GM20000 (cell line): ENCODE measurements at regions not wholly inside any gene's neighbourhood (a gene's known extent, or its start where the extent isn't known, plus 50 kb on each side); places are given as distances from the start of the nearest gene placed in this dataset.

Source experiments
- DNase-seq: peaks from one replicate; pipeline ENCODE4 v3.0.0; 2012; ENCODE audit warnings: low spot score
- TF ChIP-seq, protein P1 (sequence below): IDR thresholded peaks from 2 replicates; pipeline ENCODE4 v1.5.1; 2012; ENCODE audit warnings: mild to moderate bottlenecking, control low read depth; ENCODE audit errors: extremely low read depth, missing control alignments

DNA sequence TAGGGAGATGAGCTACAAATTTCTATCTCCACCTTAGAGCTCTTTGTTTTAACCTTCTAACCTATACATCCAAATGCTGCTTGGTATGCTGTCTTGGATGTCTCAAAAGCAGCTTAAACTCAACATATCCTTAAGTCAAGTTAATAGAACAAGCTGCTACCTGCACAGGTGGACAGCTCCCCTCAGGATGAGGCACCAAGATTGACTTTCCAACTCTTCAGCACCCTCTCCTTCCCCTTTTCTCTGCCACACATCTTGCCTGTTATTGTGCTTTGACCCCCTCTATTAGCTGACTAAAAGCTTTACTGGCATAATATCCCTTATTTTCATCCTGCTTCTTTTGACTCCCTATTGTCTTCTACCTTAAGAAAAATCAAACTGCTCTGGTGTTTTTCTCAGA is 448.1 kb upstream of the MEX3C start:
- TF ChIP-seq, protein P1, sequence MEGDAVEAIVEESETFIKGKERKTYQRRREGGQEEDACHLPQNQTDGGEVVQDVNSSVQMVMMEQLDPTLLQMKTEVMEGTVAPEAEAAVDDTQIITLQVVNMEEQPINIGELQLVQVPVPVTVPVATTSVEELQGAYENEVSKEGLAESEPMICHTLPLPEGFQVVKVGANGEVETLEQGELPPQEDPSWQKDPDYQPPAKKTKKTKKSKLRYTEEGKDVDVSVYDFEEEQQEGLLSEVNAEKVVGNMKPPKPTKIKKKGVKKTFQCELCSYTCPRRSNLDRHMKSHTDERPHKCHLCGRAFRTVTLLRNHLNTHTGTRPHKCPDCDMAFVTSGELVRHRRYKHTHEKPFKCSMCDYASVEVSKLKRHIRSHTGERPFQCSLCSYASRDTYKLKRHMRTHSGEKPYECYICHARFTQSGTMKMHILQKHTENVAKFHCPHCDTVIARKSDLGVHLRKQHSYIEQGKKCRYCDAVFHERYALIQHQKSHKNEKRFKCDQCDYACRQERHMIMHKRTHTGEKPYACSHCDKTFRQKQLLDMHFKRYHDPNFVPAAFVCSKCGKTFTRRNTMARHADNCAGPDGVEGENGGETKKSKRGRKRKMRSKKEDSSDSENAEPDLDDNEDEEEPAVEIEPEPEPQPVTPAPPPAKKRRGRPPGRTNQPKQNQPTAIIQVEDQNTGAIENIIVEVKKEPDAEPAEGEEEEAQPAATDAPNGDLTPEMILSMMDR: no peak
- no peak for DNase-seq

DNA sequence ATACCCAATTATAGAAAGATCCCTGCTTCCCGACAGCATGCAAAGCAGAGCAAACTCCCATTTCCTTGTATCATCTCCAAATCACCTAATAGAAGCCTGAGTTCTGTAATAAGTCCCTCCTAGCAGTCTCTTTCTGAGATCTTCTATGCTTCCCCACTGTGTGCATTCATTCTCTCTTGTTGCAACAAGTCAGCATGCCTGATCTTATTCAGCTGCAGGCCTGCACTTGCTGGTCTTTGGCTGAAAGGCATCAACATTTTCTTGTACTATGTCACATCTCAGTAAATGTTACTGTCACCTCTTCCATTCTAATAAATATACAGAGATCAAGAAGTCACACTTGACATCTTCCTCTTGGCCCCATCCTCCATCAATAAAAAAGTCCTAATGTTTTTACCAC is 449.9 kb upstream of the MEX3C start:
- TF ChIP-seq, protein P1: no peak
- DNase-seq: no peak

DNA sequence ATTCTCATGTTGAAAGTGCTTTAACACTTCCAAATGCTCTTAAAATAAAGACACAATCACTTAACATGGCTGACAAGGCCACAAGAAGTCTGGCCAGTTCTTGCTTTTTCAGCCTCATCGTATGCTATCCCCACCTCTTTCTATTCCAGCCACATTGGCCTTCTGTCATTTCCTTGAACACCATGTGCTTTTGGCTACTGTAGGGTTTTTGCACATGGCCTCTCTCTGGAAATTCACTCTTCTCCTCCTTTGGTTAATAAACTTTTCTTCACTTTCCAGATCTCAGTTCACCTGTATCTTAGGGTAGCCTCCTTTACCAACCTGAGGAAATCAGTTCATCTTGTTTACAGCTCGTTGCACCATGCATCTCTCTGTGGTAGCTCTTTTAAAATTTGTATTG is 450.5 kb upstream of the MEX3C start:
- TF ChIP-seq, protein P1: no peak
- DNase-seq: no peak

DNA sequence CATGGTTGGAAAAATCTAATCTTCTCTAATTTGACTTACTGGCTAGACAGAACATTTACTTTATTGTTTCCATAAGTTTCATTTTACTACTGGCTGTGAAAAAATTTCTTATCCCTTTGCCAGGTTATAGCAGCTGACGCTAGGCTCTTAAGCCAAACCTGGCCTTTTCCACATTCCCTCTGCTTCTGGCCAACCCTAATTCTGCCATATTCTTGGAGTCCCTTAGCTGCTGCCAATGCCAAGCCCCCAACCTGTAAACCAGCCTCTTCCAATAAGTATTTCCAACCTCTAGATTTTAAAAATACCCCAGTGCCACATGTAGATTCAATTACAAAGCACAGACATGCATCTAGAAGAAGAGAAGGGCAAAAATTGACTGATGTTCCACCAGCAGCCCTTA is 452.3 kb upstream of the MEX3C start:
- TF ChIP-seq, protein P1: no peak
- no peak for DNase-seq

DNA sequence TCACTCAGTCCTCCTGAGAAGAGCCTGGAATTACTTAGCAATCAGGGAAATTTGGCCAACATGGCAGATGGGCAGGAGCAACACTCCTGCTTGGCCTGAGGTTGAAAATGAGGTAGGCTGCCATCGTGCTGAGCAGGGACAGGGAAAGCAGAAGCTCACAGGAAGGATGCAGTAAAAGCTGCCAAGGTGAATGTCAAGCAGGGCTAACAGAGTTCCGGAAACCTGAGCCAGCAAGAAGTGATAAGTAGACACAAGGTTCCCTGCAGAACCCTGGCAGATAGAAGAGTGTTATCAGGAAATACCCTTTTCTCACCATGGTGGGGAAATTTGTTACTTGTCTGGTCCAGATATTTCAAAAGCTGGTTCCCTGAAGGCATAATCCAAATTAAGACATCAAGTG is 454.3 kb upstream of the MEX3C start:
- DNase-seq: no peak
- TF ChIP-seq, protein P1: no peak

DNA sequence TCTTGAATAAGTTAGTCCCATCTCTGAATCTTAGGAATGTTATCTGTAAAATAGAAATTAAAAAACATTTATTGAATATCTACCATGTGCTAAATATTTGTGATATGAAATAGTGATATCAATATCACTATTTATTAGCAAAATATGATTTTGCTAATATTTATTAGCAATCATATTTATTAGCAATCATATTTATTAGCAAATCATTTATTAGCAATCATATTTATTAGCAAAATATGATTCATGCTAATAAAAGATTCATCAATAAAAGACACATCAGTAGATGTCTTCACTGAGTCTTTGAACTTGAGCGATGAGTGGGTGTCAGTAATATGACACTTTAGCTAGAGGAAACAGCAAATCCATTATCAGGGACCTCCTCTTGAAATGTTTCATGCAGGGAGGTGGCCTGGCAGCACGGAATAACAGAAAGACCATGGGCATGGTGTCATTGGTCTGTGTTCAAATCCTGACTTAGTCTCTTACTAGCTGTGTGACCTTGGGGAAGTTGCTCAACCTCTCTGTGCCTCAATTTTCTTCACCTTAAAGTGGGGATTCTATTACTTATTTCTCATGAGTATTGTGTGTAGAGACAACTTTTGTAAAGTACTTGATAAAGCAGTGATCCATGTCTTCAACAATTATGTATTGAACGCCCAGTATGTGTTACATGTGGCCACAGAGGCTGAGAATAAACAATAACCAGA is 456.2 kb upstream of the MEX3C start:
- TF ChIP-seq, protein P1: no peak
- DNase-seq: no peak

DNA sequence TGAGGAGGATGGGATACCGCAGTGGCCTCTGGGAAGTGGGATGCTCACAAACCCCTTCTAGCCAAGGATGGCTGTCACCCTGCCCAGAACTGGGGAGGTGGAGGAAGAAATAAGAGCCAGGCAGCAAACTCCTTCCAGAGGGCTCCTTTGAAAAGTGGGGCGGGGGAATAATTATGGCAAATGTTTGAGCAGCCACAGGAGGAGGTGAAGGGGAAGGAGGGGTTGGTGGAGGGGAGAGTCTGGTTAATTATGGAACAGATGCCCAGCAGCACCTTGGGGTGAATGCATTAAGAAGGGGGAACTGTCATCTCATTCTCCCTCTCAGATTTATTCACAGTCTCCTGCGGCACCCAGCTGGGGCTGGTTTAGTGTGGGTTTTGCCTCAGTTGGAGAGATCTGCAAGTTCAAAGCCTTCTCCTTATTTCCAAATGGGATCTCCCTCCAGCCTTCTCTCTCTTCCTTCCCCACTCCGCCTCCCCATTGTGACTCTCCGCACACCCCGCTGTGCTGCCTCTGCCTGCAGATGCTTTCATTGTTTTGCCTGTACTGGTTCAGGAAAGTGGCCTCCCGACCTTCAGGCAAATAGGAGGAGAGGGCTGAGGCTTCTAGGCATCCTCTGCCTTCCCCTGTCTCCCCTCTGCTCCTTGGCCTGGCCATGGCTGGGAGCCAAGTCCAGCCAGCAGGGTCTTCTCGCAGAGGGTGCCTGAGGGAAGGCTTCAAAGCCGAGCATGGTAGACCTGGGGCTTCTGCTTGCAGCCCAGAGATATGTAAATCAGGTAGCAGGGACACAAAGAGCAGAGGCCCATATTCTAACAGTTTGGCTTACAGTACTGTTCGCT is 457.2 kb upstream of the MEX3C start:
- DNase-seq: peak; percentile 45
- TF ChIP-seq, protein P1: no peak
